ENCODE measurements at regions not wholly inside any gene's neighbourhood (a gene's known extent, or its start where the extent isn't known, plus 50 kb on each side); places are given as distances from the start of the nearest gene placed in this dataset.

- DNase-seq, result no peak
These were observed 152.5 kb downstream of the FGF9 start for GRCh38 chr13:21823416-21823815.

GRCh38 chr13:21823949-21824348, 153.1 kb downstream of the FGF9 start:
- DNase-seq, result no peak

- DNase-seq, result no peak
These were observed 154.3 kb downstream of the FGF9 start for GRCh38 chr13:21825186-21825585.

- DNase-seq, result no peak
These were observed 154.9 kb downstream of the FGF9 start for GRCh38 chr13:21825801-21826200.

- DNase-seq, result no peak
These were observed 155.5 kb downstream of the FGF9 start for GRCh38 chr13:21826214-21827015.

- no peak for DNase-seq
These were observed 160.9 kb downstream of the FGF9 start for GRCh38 chr13:21831654-21832324.

GRCh38 chr13:21833921-21834320, 163.0 kb downstream of the FGF9 start:
- no peak for DNase-seq

GRCh38 chr13:21834521-21834920, 163.6 kb downstream of the FGF9 start:
- no peak for DNase-seq

- DNase-seq, result no peak
These were observed 166.4 kb downstream of the FGF9 start for GRCh38 chr13:21837288-21837687.

GRCh38 chr13:21837841-21838551, 167.1 kb downstream of the FGF9 start:
- DNase-seq, result no peak

- DNase-seq, result no peak
These were observed 175.7 kb downstream of the FGF9 start for GRCh38 chr13:21846605-21847004.

GRCh38 chr13:21849323-21849722, 178.4 kb downstream of the FGF9 start:
- no peak for DNase-seq

- no peak for DNase-seq
These were observed 179.4 kb downstream of the FGF9 start for GRCh38 chr13:21850013-21851006.

GRCh38 chr13:21852043-21852442, 181.2 kb downstream of the FGF9 start:
- no peak for DNase-seq

GRCh38 chr13:21853779-21854178, 182.9 kb downstream of the FGF9 start:
- DNase-seq, result no peak

GRCh38 chr13:21868823-21869222, 197.9 kb downstream of the FGF9 start:
- no peak for DNase-seq

GRCh38 chr13:21871382-21871781, 200.5 kb downstream of the FGF9 start:
- DNase-seq, result no peak

- DNase-seq, result no peak
These were observed 201.0 kb downstream of the FGF9 start for GRCh38 chr13:21871919-21872318.

GRCh38 chr13:21872795-21873194, 201.9 kb downstream of the FGF9 start:
- DNase-seq, result no peak

GRCh38 chr13:21875116-21875515, 204.2 kb downstream of the FGF9 start:
- no peak for DNase-seq

GRCh38 chr13:21879263-21879914, 208.5 kb downstream of the FGF9 start:
- no peak for DNase-seq

- DNase-seq, result no peak
These were observed 211.9 kb downstream of the FGF9 start for GRCh38 chr13:21882766-21883165.

Data from activated CD8-positive, alpha-beta memory T cell treated with anti-CD3 and anti-CD28 coated beads for 24 hours (primary cell).